ENCODE measurements at regions not wholly inside any gene's neighbourhood (a gene's known extent, or its start where the extent isn't known, plus 50 kb on each side); places are given as distances from the start of the nearest gene placed in this dataset.

DNA sequence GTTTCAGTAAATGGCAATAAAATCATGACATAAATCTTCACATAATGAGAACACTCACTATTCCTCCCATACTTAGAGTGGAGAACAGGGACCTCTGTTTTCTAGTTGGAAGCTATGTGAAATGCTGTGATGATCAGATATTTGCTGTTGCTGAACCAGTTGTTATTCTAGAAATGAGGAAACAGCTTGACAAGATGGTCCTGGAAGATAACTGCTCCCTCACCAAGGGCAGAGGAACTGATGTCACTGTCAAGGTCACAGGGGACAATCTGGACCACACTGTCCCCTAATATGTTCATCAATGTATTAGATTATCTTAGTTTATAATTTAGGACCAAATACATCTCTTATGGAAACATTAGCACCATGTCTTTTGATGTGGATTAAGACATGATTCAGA, 1173.3 kb downstream of the PCDH17 start:
- H3K9me3 ChIP-seq (ENCODE audit: control insufficient read depth, insufficient read depth, low read depth, low read length), result no peaks in the 10 kb centered on the region
- H3K4me1 ChIP-seq (ENCODE audit: control insufficient read depth, insufficient read depth, low read length), result no peaks in the 10 kb centered on the region
- no peak overlapping the region for H3K27ac ChIP-seq (ENCODE audit: extremely low read depth, low read depth, low read length)
- POLR2A ChIA-PET, result no interaction called here
- no peaks in the 10 kb centered on the region for H3K36me3 ChIP-seq (ENCODE audit: control insufficient read depth in 2 of 2, insufficient read depth in 1 of 2, low read length in 2 of 2)
- CTCF ChIA-PET, result no interaction called here
- H3K4me3 ChIP-seq (ENCODE audit: low read depth, low read length), result no peak overlapping the region
- TF ChIP-seq KLF10 (tag by site-specific recombination; IDR thresholded peaks at IDR 0.05) (no peak), ZNF704 (tag by site-specific recombination; IDR thresholded peaks at IDR 0.05) (no peak), ZNF664 (tag by site-specific recombination; IDR thresholded peaks at IDR 0.05) (no peak), ZNF768 (tag by site-specific recombination; IDR thresholded peaks at IDR 0.05) (no peak), ZNF677 (tag by site-specific recombination; IDR thresholded peaks at IDR 0.05) (no peak), WT1 (tag by site-specific recombination; IDR thresholded peaks at IDR 0.05) (no peak), ZNF785 (tag by site-specific recombination; IDR thresholded peaks at IDR 0.05) (no peak), SP2 (tag by site-specific recombination; IDR thresholded peaks at IDR 0.05) (no peak), GFI1B (tag by site-specific recombination; IDR thresholded peaks at IDR 0.05) (no peak), ZNF114 (tag by site-specific recombination; IDR thresholded peaks at IDR 0.05) (no peak), PRDM1 (tag by site-specific recombination; IDR thresholded peaks at IDR 0.05) (no peak), ZFP41 (tag by site-specific recombination; IDR thresholded peaks at IDR 0.05; ENCODE audit: borderline replicate concordance) (no peak)
- TF ChIP-seq, protein P1, sequence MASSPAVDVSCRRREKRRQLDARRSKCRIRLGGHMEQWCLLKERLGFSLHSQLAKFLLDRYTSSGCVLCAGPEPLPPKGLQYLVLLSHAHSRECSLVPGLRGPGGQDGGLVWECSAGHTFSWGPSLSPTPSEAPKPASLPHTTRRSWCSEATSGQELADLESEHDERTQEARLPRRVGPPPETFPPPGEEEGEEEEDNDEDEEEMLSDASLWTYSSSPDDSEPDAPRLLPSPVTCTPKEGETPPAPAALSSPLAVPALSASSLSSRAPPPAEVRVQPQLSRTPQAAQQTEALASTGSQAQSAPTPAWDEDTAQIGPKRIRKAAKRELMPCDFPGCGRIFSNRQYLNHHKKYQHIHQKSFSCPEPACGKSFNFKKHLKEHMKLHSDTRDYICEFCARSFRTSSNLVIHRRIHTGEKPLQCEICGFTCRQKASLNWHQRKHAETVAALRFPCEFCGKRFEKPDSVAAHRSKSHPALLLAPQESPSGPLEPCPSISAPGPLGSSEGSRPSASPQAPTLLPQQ (tag by site-specific recombination; IDR thresholded peaks at IDR 0.05), result no peak
- TF ChIP-seq, protein P2, sequence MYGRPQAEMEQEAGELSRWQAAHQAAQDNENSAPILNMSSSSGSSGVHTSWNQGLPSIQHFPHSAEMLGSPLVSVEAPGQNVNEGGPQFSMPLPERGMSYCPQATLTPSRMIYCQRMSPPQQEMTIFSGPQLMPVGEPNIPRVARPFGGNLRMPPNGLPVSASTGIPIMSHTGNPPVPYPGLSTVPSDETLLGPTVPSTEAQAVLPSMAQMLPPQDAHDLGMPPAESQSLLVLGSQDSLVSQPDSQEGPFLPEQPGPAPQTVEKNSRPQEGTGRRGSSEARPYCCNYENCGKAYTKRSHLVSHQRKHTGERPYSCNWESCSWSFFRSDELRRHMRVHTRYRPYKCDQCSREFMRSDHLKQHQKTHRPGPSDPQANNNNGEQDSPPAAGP (tag by site-specific recombination; IDR thresholded peaks at IDR 0.05), result no peak

DNA sequence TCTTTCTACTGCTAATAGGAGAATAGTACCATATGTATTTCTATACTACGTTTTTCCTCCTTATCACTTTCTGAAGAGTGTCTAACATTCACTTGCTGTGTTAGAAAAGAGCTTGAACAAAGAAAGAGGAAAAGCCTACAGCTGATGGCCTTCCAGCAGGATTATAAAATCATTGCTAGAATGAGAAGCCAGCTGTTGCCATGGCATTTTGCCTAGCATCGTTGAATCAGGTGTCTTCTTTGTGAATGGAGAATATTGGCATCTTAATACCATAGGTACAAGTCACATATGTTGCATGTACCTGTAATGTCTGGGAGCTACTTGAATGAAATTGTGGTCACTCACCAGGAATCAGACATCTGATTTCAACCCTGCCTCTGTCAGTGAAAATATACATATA, 1174.9 kb downstream of the PCDH17 start:
- ChIA-PET POLR2A (no interaction called here), CTCF (interaction anchor here (0.6 to 0.7 kb wide), 2 partner anchors 27 to 1555 kb away, joined by 3 to 5 read pairs; no protein-coding TSS in a partner anchor)
- TF ChIP-seq ZBTB21 (tag by site-specific recombination; IDR thresholded peaks at IDR 0.05), result no peak
- no peak for TF ChIP-seq GLI2 (tag by site-specific recombination; IDR thresholded peaks at IDR 0.05; ENCODE audit: borderline replicate concordance, low read depth)
- no peak for TF ChIP-seq HOXA7 (CRISPR knock-in tag; IDR thresholded peaks at IDR 0.05; ENCODE audit: borderline replicate concordance)
- no peak for TF ChIP-seq ZNF624 (tag by site-specific recombination; IDR thresholded peaks at IDR 0.05)
- TF ChIP-seq ZNF76 (tag by site-specific recombination; IDR thresholded peaks at IDR 0.05; ENCODE audit: borderline replicate concordance, low read depth), result no peak
- TF ChIP-seq, protein P3, sequence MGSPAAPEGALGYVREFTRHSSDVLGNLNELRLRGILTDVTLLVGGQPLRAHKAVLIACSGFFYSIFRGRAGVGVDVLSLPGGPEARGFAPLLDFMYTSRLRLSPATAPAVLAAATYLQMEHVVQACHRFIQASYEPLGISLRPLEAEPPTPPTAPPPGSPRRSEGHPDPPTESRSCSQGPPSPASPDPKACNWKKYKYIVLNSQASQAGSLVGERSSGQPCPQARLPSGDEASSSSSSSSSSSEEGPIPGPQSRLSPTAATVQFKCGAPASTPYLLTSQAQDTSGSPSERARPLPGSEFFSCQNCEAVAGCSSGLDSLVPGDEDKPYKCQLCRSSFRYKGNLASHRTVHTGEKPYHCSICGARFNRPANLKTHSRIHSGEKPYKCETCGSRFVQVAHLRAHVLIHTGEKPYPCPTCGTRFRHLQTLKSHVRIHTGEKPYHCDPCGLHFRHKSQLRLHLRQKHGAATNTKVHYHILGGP (tag by site-specific recombination; IDR thresholded peaks at IDR 0.05), result no peak
- no peak for TF ChIP-seq ZNF335 (tag by site-specific recombination; conservative IDR thresholded peaks at IDR 0.05)
- TF ChIP-seq PBX3 (CRISPR knock-in tag; IDR thresholded peaks at IDR 0.05), result no peak
- no peak for TF ChIP-seq ZXDB (tag by site-specific recombination; IDR thresholded peaks at IDR 0.05)
- no peak for TF ChIP-seq GLIS1 (tag by site-specific recombination; IDR thresholded peaks at IDR 0.05)
- no peak for TF ChIP-seq ZNF621 (tag by site-specific recombination; IDR thresholded peaks at IDR 0.05)
- no peak for TF ChIP-seq RBAK (tag by site-specific recombination; IDR thresholded peaks at IDR 0.05)
- no peak for TF ChIP-seq KLF1 (tag by site-specific recombination; IDR thresholded peaks at IDR 0.05)
- no peak for TF ChIP-seq ZNF664 (tag by site-specific recombination; IDR thresholded peaks at IDR 0.05)
- no peak for TF ChIP-seq ZFP69B (tag by site-specific recombination; IDR thresholded peaks at IDR 0.05)
- TF ChIP-seq, protein P4, sequence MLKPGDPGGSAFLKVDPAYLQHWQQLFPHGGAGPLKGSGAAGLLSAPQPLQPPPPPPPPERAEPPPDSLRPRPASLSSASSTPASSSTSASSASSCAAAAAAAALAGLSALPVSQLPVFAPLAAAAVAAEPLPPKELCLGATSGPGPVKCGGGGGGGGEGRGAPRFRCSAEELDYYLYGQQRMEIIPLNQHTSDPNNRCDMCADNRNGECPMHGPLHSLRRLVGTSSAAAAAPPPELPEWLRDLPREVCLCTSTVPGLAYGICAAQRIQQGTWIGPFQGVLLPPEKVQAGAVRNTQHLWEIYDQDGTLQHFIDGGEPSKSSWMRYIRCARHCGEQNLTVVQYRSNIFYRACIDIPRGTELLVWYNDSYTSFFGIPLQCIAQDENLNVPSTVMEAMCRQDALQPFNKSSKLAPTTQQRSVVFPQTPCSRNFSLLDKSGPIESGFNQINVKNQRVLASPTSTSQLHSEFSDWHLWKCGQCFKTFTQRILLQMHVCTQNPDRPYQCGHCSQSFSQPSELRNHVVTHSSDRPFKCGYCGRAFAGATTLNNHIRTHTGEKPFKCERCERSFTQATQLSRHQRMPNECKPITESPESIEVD (tag by site-specific recombination; IDR thresholded peaks at IDR 0.05), result no peak
- Histone ChIP-seq H3K4me3 (ENCODE audit: low read depth, low read length) (no peak overlapping the region), H3K9me3 (ENCODE audit: control insufficient read depth, insufficient read depth, low read depth, low read length) (no peaks in the 10 kb centered on the region), H3K4me1 (ENCODE audit: control insufficient read depth, insufficient read depth, low read length) (no peaks in the 10 kb centered on the region), H3K36me3 (ENCODE audit: control insufficient read depth in 2 of 2, insufficient read depth in 1 of 2, low read length in 2 of 2) (no peaks in the 10 kb centered on the region), H3K27ac (ENCODE audit: extremely low read depth, low read depth, low read length) (no peak overlapping the region)

Data from HEK293 (cell line).